Astrocyte of the cerebellum (primary cell): ENCODE measurements at regions not wholly inside any gene's neighbourhood (a gene's known extent, or its start where the extent isn't known, plus 50 kb on each side); places are given as distances from the start of the nearest gene placed in this dataset.

Experiments used
- DNase-seq: peaks from one replicate; pipeline ENCODE4 v3.0.0-alpha.2; 2011; ENCODE audit warnings: low read depth
- H3K4me3 ChIP-seq: 2 replicates; pipeline ENCODE4 v1.5.1; 2011; ENCODE audit warnings: mild to moderate bottlenecking, low read depth, low read length, moderate library complexity
- CTCF ChIP-seq: IDR thresholded peaks from 2 replicates; pipeline ENCODE4 v1.5.1; 2012; ENCODE audit warnings: low read length, low read depth, moderate library complexity, mild to moderate bottlenecking; ENCODE audit errors: missing control alignments
- in situ Hi-C: cut with HindIII; loops from 2 replicates; pipeline ENCODE4 v1.10.0; 2017; ENCODE audit warnings: low sequenced_read_pairs

GRCh38 chr3:117745516-117745915 lies 1035.9 kb downstream of the TUSC7 start:
- H3K4me3 ChIP-seq = no peak overlapping the region
- in situ Hi-C loops = no loop called here
- no peak for TF ChIP-seq CTCF
- DNase-seq = no peak

- in situ Hi-C loops = no loop called here
- H3K4me3 ChIP-seq = no peak overlapping the region
- TF ChIP-seq CTCF = no peak
- no peak for DNase-seq
These were observed 1036.5 kb downstream of the TUSC7 start for GRCh38 chr3:117746066-117746465.

- no peak for TF ChIP-seq CTCF
- in situ Hi-C loops = no loop called here
These were observed 1038.6 kb downstream of the TUSC7 start for GRCh38 chr3:117748131-117748530.

GRCh38 chr3:117750674-117751269 lies 1041.2 kb downstream of the TUSC7 start:
- TF ChIP-seq CTCF = no peak
- no peak for DNase-seq
- no peak overlapping the region for H3K4me3 ChIP-seq
- in situ Hi-C loops = no loop called here

More at GRCh38 chr3:117748131-117748530, 1038.6 kb downstream of the TUSC7 start:
- DNase-seq = no peak
- H3K4me3 ChIP-seq = no peak overlapping the region

- DNase-seq = no peak
- in situ Hi-C loops = no loop called here
These were observed 1042.1 kb downstream of the TUSC7 start for GRCh38 chr3:117751651-117752050.

GRCh38 chr3:117752984-117753717 lies 1043.6 kb downstream of the TUSC7 start:
- DNase-seq = no peak
- no peak overlapping the region for H3K4me3 ChIP-seq
- TF ChIP-seq CTCF = no peak
- in situ Hi-C loops = no loop called here

More at GRCh38 chr3:117751651-117752050, 1042.1 kb downstream of the TUSC7 start:
- no peak overlapping the region for H3K4me3 ChIP-seq
- TF ChIP-seq CTCF = no peak
